ENCODE measurements at regions not wholly inside any gene's neighbourhood (a gene's known extent, or its start where the extent isn't known, plus 50 kb on each side); places are given as distances from the start of the nearest gene placed in this dataset.

GRCh38 chr5:118565335-118565971 lies 422.9 kb downstream of the DTWD2 start:
- in situ Hi-C loops (cut with HindIII; ENCODE audit: low sequenced_read_pairs) = no loop called here
- no peak for DNase-seq (ENCODE audit: low read depth)
- no peak for TF ChIP-seq CTCF (IDR thresholded peaks at IDR 0.05; ENCODE audit: low read depth, low read length, missing control alignments)
- no peak overlapping the region for H3K4me3 ChIP-seq (ENCODE audit: low read depth, low read length)

- no peak for TF ChIP-seq CTCF (IDR thresholded peaks at IDR 0.05; ENCODE audit: low read depth, low read length, missing control alignments)
- DNase-seq (ENCODE audit: low read depth) = no peak
- in situ Hi-C loops (cut with HindIII; ENCODE audit: low sequenced_read_pairs) = no loop called here
- no peak overlapping the region for H3K4me3 ChIP-seq (ENCODE audit: low read depth, low read length)
Observed at GRCh38 chr5:118561971-118562370, 426.4 kb downstream of the DTWD2 start.

- no peak for DNase-seq (ENCODE audit: low read depth)
- TF ChIP-seq CTCF (IDR thresholded peaks at IDR 0.05; ENCODE audit: low read depth, low read length, missing control alignments) = no peak
- no peak overlapping the region for H3K4me3 ChIP-seq (ENCODE audit: low read depth, low read length)
- in situ Hi-C loops (cut with HindIII; ENCODE audit: low sequenced_read_pairs) = no loop called here
Observed at GRCh38 chr5:118561235-118561634, 427.1 kb downstream of the DTWD2 start.

- TF ChIP-seq CTCF (IDR thresholded peaks at IDR 0.05; ENCODE audit: low read depth, low read length, missing control alignments) = no peak
- DNase-seq (ENCODE audit: low read depth) = no peak
- no peak overlapping the region for H3K4me3 ChIP-seq (ENCODE audit: low read depth, low read length)
- in situ Hi-C loops (cut with HindIII; ENCODE audit: low sequenced_read_pairs) = no loop called here
Observed at GRCh38 chr5:118558871-118559270, 429.5 kb downstream of the DTWD2 start.

DNA sequence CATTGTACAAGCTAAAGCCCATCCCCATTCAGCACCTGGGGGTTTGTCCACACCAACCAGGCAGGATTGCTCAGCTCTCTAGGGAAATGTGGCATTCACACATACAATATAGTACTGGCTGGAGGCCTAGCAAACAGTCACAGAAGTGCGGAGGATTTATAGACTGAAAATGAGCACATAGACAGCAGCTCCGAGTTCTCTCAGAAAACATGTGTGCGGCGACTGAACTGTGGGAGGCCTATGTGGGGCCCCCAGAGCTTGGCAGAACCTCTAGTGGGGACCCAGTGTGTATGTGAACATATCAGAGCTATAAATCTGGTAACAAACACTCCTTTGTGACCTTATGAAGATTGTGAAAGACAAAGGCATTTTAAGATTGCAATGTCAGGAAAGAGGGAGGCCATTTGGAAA lies 431.1 kb downstream of the DTWD2 start:
- TF ChIP-seq CTCF (IDR thresholded peaks at IDR 0.05; ENCODE audit: low read depth, low read length, missing control alignments) = no peak
- in situ Hi-C loops (cut with HindIII; ENCODE audit: low sequenced_read_pairs) = no loop called here
- no peak for DNase-seq (ENCODE audit: low read depth)

GRCh38 chr5:118556792-118557191 lies 431.6 kb downstream of the DTWD2 start:
- no peak overlapping the region for H3K4me3 ChIP-seq (ENCODE audit: low read depth, low read length)
- in situ Hi-C loops (cut with HindIII; ENCODE audit: low sequenced_read_pairs) = no loop called here
- no peak for DNase-seq (ENCODE audit: low read depth)
- TF ChIP-seq CTCF (IDR thresholded peaks at IDR 0.05; ENCODE audit: low read depth, low read length, missing control alignments) = no peak

More for the DNA sequence above, 431.1 kb downstream of the DTWD2 start:
- H3K4me3 ChIP-seq (ENCODE audit: low read depth, low read length) = no peak overlapping the region
